Glutamatergic neuron (in vitro differentiated cells): ENCODE measurements at regions not wholly inside any gene's neighbourhood (a gene's known extent, or its start where the extent isn't known, plus 50 kb on each side); places are given as distances from the start of the nearest gene placed in this dataset.
"Not testable (repeated sequence)": the region's sequence is repeated elsewhere in the genome, so short reads cannot be mapped to it uniquely, and the experiment has no call there.

Experiments
- DNase-seq: peaks from one replicate; pipeline ENCODE4 v3.0.0; 2022
- H3K27ac Mint-ChIP-seq: one replicate; pipeline ENCODE4 v1.8.0; 2020; ENCODE audit warnings: mild to moderate bottlenecking, mixed read lengths, inconsistent platforms; ENCODE audit not compliant: unreplicated experiment
- H3K27me3 Mint-ChIP-seq: one replicate; pipeline ENCODE4 v1.8.0; 2020; ENCODE audit warnings: mild to moderate bottlenecking, moderate library complexity, mixed read lengths, inconsistent platforms; ENCODE audit not compliant: unreplicated experiment
- H3K36me3 Mint-ChIP-seq: one replicate; pipeline ENCODE4 v1.8.0; 2020; ENCODE audit warnings: mild to moderate bottlenecking, mixed read lengths, inconsistent platforms; ENCODE audit not compliant: unreplicated experiment
- H3K4me1 Mint-ChIP-seq: one replicate; pipeline ENCODE4 v1.8.0; 2020; ENCODE audit warnings: mild to moderate bottlenecking, low read depth, mixed read lengths, inconsistent platforms; ENCODE audit not compliant: unreplicated experiment
- H3K4me3 Mint-ChIP-seq: one replicate; pipeline ENCODE4 v1.8.0; 2020; ENCODE audit warnings: mild to moderate bottlenecking, mixed read lengths, inconsistent platforms; ENCODE audit not compliant: unreplicated experiment
- H3K9me3 Mint-ChIP-seq: one replicate; pipeline ENCODE4 v1.8.0; 2020; ENCODE audit warnings: mild to moderate bottlenecking, moderate library complexity, mixed read lengths, inconsistent platforms; ENCODE audit not compliant: unreplicated experiment
- TF ChIP-seq, protein P1 (sequence below): fragments of 200-600 bp; sonication (generic); IDR thresholded peaks from one replicate; pipeline ENCODE4 v1.5.0; 2021; ENCODE audit not compliant: partially characterized antibody, unreplicated experiment

DNA sequence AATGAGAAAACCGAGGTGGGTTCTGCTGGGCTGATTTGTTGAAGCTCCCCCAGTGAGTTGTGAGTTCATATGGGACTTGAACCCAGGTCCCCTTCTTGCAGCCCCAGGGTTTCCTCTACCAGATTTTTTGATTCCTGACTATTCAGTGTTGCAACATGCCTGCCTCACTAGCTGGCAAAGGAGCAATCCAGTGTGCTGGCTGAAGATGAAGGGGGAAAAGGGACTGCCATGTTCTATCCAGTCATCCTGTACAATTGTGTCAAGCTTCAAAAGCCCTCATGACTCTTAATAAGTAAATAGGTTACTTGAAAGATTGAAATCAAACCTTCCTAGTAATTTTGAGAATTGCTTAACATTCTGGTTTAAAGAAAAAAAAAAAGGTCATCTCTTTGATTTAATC lies 211.5 kb upstream of the TP63 start:
- H3K27ac Mint-ChIP-seq, result peak overlapping the region; percentile 8
- H3K4me3 Mint-ChIP-seq, result no peak overlapping the region
- TF ChIP-seq, protein P1, sequence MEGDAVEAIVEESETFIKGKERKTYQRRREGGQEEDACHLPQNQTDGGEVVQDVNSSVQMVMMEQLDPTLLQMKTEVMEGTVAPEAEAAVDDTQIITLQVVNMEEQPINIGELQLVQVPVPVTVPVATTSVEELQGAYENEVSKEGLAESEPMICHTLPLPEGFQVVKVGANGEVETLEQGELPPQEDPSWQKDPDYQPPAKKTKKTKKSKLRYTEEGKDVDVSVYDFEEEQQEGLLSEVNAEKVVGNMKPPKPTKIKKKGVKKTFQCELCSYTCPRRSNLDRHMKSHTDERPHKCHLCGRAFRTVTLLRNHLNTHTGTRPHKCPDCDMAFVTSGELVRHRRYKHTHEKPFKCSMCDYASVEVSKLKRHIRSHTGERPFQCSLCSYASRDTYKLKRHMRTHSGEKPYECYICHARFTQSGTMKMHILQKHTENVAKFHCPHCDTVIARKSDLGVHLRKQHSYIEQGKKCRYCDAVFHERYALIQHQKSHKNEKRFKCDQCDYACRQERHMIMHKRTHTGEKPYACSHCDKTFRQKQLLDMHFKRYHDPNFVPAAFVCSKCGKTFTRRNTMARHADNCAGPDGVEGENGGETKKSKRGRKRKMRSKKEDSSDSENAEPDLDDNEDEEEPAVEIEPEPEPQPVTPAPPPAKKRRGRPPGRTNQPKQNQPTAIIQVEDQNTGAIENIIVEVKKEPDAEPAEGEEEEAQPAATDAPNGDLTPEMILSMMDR, result no peak
- DNase-seq, result no peak
- H3K36me3 Mint-ChIP-seq, result no peaks in the 10 kb centered on the region
- H3K4me1 Mint-ChIP-seq, result peaks cover 17% of the 10 kb centered on the region
- H3K27me3 Mint-ChIP-seq, result no peaks in the 10 kb centered on the region
- peaks cover 8% of the 10 kb centered on the region for H3K9me3 Mint-ChIP-seq

DNA sequence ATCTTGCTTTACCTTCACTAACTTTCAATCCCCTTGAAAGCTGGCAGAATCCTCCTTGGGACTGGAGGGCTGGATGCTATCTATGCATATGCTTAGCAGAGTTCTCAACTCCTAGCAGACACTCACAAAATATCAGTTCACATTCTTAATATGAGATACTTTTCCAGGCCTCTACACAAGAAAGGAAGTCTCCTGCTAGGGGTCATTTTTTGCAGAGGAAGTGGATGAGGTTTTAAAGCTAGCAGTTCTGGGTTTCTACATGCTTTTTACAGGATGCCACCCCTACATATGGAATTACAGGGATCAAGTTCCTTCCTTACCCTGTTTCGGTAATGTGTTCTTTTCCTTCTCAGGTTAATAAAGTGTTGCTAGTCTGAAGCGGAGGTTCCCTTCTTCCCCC lies 206.3 kb upstream of the TP63 start:
- H3K9me3 Mint-ChIP-seq, result peaks cover 3% of the 10 kb centered on the region
- no peak for DNase-seq
- no peaks in the 10 kb centered on the region for H3K36me3 Mint-ChIP-seq
- no peaks in the 10 kb centered on the region for H3K4me1 Mint-ChIP-seq
- H3K27ac Mint-ChIP-seq, result no peak overlapping the region
- no peak overlapping the region for H3K4me3 Mint-ChIP-seq
- H3K27me3 Mint-ChIP-seq, result peaks cover 2% of the 10 kb centered on the region
- TF ChIP-seq, protein P1, result no peak

DNA sequence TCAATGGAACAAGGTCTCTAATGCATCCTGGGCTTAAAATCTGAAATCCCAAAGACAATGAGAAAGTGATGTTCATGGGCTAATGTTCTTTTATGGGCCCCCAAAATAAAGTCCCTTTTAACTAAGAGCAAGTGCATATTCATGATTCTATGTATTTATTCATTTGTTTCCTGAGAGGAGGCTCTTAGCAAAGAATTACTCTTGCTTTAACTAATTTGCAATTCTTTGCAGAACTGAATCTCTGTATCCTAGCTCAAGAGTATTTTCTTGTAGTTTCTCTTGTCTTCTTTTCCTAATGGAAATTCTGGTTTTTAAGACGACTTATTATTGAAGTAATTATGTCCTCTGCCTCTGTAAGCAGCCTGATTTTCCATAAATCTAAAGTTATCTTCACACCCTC lies 202.2 kb upstream of the TP63 start:
- Mint-ChIP-seq H3K27me3 (peaks cover 2% of the 10 kb centered on the region), H3K9me3 (peaks cover 5% of the 10 kb centered on the region), H3K4me3 (no peak overlapping the region), H3K36me3 (no peaks in the 10 kb centered on the region), H3K27ac (no peak overlapping the region), H3K4me1 (no peaks in the 10 kb centered on the region)
- no peak for DNase-seq
- TF ChIP-seq, protein P1, result no peak

DNA sequence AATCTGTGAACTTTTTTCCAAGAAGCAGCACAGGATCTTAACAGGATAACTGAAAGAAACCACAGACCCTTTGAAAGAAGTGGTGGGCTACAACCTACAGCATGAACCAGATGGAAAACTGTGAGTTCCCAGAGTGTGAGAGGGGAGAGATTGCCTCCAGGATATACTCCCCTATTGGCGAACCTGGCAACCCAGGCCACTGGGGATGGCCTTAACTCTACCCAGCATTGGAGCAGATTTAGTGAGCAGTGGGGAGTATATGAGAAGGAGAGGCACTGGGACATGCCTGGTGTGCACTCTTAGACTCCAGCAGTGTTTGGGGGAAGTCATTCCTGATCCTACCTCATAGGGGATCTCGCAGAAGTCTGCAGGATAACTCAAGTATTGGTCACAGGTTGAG lies 201.0 kb upstream of the TP63 start:
- peaks cover 2% of the 10 kb centered on the region for H3K27me3 Mint-ChIP-seq
- no peak overlapping the region for H3K4me3 Mint-ChIP-seq
- no peaks in the 10 kb centered on the region for H3K4me1 Mint-ChIP-seq
- DNase-seq, result no peak
- TF ChIP-seq, protein P1, result no peak
- H3K27ac Mint-ChIP-seq, result no peak overlapping the region
- H3K36me3 Mint-ChIP-seq, result no peaks in the 10 kb centered on the region
- peaks cover 5% of the 10 kb centered on the region for H3K9me3 Mint-ChIP-seq

DNA sequence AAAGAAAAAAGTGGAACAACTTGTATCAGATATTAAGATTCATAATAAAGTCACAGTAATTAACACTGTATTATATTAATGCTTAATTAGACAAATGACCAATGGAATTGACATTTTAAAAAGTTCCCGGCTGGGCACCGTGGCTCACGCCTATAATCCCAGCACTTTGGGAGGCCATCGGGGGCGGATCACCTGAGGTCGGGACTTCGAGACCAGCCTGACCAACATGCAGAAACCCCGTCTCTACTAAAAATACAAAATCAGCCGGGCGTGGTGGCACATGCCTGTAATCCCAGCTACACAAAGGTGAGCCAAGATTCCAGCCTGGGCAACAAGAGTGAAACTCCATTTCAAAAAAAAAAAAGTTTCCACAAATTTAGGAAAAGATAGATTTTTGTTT lies 188.9 kb upstream of the TP63 start:
- H3K27ac Mint-ChIP-seq, H3K9me3 Mint-ChIP-seq, H3K27me3 Mint-ChIP-seq: not testable (repeated sequence)

DNA sequence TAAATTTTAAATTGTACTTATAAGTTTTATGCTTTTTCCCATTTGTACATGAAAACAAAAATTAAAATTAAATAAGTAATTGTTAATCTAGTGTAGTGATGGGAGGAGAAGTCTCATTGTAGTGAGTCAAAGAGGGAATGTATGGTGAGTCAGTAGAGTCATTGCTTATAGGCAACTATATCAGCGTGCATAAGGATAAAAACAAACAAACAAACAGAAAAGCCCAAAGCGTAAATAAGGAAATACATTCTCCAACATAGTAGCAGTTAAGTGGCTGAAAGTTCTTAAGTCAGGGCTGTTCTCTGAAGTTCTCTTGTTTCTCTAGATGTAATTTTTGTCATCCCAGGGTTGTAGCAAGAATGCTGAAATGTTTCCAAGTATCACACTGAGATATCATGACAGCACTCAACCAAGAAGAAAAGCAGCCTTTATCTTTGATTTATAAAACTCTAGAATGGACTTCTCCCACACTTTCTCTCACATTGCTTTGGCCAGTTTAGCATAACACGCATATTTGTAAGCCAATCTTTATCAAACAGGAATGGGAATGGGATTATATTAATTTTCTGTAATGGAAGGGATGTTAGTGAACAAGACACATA lies 184.1 kb upstream of the TP63 start:
- Mint-ChIP-seq H3K4me3 (no peak overlapping the region), H3K9me3 (no peaks in the 10 kb centered on the region)

More for the DNA sequence above, 188.9 kb upstream of the TP63 start:
- DNase-seq, H3K4me1 Mint-ChIP-seq, H3K36me3 Mint-ChIP-seq, H3K4me3 Mint-ChIP-seq: not testable (repeated sequence)

More for the DNA sequence above, 184.1 kb upstream of the TP63 start:
- TF ChIP-seq, protein P1, result no peak
- DNase-seq, result no peak
- Mint-ChIP-seq H3K27me3 (no peaks in the 10 kb centered on the region), H3K27ac (no peak overlapping the region), H3K36me3 (no peaks in the 10 kb centered on the region), H3K4me1 (no peaks in the 10 kb centered on the region)
